Panc1 (cell line): ENCODE measurements at regions not wholly inside any gene's neighbourhood (a gene's known extent, or its start where the extent isn't known, plus 50 kb on each side); places are given as distances from the start of the nearest gene placed in this dataset.
A peak's percentile ranks its signal among the peaks of the same experiment; 100 is the strongest.

ENCODE experiments used
- ATAC-seq: fragments of 200-7000 bp; cut with Tn5 transposase; 2 replicates; pipeline ENCODE4 v1.9.1; 2020; ENCODE audit warnings: mild to moderate bottlenecking, moderate library complexity
- BruUV-seq: library from RNA; stranded (reverse); fragments of 400-500 nt; replicated peaks from 2 replicates; lab custom pipeline; 2021; lab: Mats Ljungman, UMichigan
- CTCF ChIA-PET: fragments of 300-600 bp; sonication (Branson Sonifier 250); formaldehyde crosslinking; loops from one replicate; lab custom pipeline; 2022; ENCODE audit warnings: antibody characterized with exemption; lab: Charles Lee
- POLR2A ChIA-PET: fragments of 300-600 bp; sonication (Branson Sonifier 250); formaldehyde crosslinking; loops from one replicate; lab custom pipeline; 2022; ENCODE audit warnings: antibody characterized with exemption; lab: Charles Lee
- DNase-seq: peaks from one replicate; pipeline ENCODE4 v3.0.0-alpha.2; 2010; ENCODE audit warnings: low read depth, low spot score
- H3K27ac ChIP-seq: 2 replicates; pipeline ENCODE4 v1.5.1; 2011; ENCODE audit warnings: mild to moderate bottlenecking, low read length, inconsistent platforms
- H3K27me3 ChIP-seq: fragments of 200-500 bp; sonication (Bioruptor generic); 2 replicates; pipeline ENCODE4 v1.6.0; 2014; ENCODE audit warnings: low read length, inconsistent platforms; ENCODE audit not compliant: control insufficient read depth, insufficient read depth
- H3K36me3 ChIP-seq: fragments of 200-500 bp; sonication (Bioruptor generic); 2 replicates; pipeline ENCODE4 v1.5.1; 2014; ENCODE audit warnings: inconsistent platforms, mild to moderate bottlenecking, low read length, moderate library complexity; ENCODE audit not compliant: control insufficient read depth, insufficient read depth
- H3K4me1 ChIP-seq: 2 replicates; pipeline ENCODE4 v1.5.1; 2011; ENCODE audit warnings: inconsistent platforms, mild to moderate bottlenecking, low read length, moderate library complexity; ENCODE audit not compliant: control insufficient read depth, insufficient read depth
- H3K4me3 ChIP-seq, 2 experiments: 2 replicates each; pipeline ENCODE4 v1.5.1; 2011 to 2012; ENCODE audit warnings: low read depth in 2 of 2, low read length in 2 of 2, mild to moderate bottlenecking in 2 of 2, inconsistent platforms in 1 of 2, moderate library complexity in 1 of 2
- H3K9me3 ChIP-seq: fragments of 200-500 bp; sonication (Bioruptor generic); 2 replicates; pipeline ENCODE4 v1.5.1; 2014; ENCODE audit warnings: low read depth, mild to moderate bottlenecking, inconsistent platforms, low read length, moderate library complexity; ENCODE audit not compliant: control insufficient read depth, insufficient read depth
- POLR2AphosphoS5 ChIP-seq: IDR thresholded peaks from 2 replicates; pipeline ENCODE4 v1.6.1; 2012; ENCODE audit warnings: mild to moderate bottlenecking, low read depth, low read length, moderate library complexity
- SIN3A ChIP-seq: IDR thresholded peaks from 2 replicates; pipeline ENCODE4 v1.6.1; 2012; ENCODE audit warnings: low read depth, mild to moderate bottlenecking, low read length, moderate library complexity, borderline replicate concordance; ENCODE audit not compliant: insufficient read depth
- TCF7L2 ChIP-seq: IDR thresholded peaks from 2 replicates; pipeline ENCODE4 v1.6.1; 2011; ENCODE audit warnings: mild to moderate bottlenecking, low read depth, low read length, inconsistent platforms
- in situ Hi-C: cut with HindIII; loops from 2 replicates; pipeline ENCODE4 v1.10.0; 2016; ENCODE audit warnings: low sequenced_read_pairs, low pct_unique_long_range_greater_than_20kb
- intact Hi-C: fragments of 100-400 bp; cut with micrococcal nuclease; formaldehyde crosslinking; loops from one replicate; pipeline ENCODE4 v1.10.0; 2022; ENCODE audit not compliant: unreplicated experiment
- TF ChIP-seq, protein P1 (sequence below): fragments of 450-650 bp; IDR thresholded peaks from 2 replicates; pipeline ENCODE4 v1.5.1; 2017; ENCODE audit warnings: mild to moderate bottlenecking
- TF ChIP-seq, protein P2 (sequence below), 2 experiments: IDR thresholded peaks; 2 replicates each; pipeline ENCODE4 v1.6.1; 2011 to 2012; ENCODE audit warnings: low read depth in 2 of 2, control low read depth in 1 of 2, low read length in 1 of 2, mild to moderate bottlenecking in 1 of 2, moderate library complexity in 1 of 2; ENCODE audit not compliant: insufficient read depth in 1 of 2

DNA sequence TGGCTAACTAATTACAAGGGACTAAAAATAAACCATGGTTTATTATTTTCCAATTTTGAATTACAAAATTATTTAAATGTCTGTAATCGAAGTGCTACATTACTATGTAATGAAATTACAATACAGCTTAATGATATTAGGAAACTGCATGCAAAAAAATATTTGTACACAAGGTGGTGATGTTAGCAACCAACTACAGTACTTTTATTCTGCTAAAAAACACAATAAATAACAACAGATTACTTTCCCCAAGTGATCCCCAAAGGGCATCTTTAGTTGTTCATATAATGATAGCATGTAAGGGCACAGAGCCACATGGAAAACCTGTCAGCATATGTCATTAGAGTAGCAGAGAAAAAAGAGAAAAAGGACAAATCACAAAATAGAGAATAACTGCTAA lies 147.5 kb upstream of the SOX2 start:
- ChIA-PET CTCF (interaction anchor here (0.9 kb wide), 1 partner anchor 137 kb away, joined by 4 read pairs; no protein-coding TSS in a partner anchor), POLR2A (interaction anchor here (0.7 kb wide), 1 partner anchor 43 kb away, joined by 5 read pairs; no protein-coding TSS in a partner anchor)
- no TSS peak for BruUV-seq
- in situ Hi-C loops, result no loop called here
- no peaks in the 10 kb centered on the region for H3K9me3 ChIP-seq
- H3K27ac ChIP-seq, result no peak overlapping the region
- TF ChIP-seq, protein P1, sequence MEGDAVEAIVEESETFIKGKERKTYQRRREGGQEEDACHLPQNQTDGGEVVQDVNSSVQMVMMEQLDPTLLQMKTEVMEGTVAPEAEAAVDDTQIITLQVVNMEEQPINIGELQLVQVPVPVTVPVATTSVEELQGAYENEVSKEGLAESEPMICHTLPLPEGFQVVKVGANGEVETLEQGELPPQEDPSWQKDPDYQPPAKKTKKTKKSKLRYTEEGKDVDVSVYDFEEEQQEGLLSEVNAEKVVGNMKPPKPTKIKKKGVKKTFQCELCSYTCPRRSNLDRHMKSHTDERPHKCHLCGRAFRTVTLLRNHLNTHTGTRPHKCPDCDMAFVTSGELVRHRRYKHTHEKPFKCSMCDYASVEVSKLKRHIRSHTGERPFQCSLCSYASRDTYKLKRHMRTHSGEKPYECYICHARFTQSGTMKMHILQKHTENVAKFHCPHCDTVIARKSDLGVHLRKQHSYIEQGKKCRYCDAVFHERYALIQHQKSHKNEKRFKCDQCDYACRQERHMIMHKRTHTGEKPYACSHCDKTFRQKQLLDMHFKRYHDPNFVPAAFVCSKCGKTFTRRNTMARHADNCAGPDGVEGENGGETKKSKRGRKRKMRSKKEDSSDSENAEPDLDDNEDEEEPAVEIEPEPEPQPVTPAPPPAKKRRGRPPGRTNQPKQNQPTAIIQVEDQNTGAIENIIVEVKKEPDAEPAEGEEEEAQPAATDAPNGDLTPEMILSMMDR, result peak; percentile 14; the same call in 1 of the 2 replicates
- TF ChIP-seq SIN3A, result no peak
- no peak for ATAC-seq
- no peak for DNase-seq
- H3K4me3 ChIP-seq, result no peak overlapping the region
- H3K4me1 ChIP-seq, result no peaks in the 10 kb centered on the region
- no peaks in the 10 kb centered on the region for H3K27me3 ChIP-seq
- intact Hi-C loops, result no loop called here
- H3K36me3 ChIP-seq, result no peaks in the 10 kb centered on the region

DNA sequence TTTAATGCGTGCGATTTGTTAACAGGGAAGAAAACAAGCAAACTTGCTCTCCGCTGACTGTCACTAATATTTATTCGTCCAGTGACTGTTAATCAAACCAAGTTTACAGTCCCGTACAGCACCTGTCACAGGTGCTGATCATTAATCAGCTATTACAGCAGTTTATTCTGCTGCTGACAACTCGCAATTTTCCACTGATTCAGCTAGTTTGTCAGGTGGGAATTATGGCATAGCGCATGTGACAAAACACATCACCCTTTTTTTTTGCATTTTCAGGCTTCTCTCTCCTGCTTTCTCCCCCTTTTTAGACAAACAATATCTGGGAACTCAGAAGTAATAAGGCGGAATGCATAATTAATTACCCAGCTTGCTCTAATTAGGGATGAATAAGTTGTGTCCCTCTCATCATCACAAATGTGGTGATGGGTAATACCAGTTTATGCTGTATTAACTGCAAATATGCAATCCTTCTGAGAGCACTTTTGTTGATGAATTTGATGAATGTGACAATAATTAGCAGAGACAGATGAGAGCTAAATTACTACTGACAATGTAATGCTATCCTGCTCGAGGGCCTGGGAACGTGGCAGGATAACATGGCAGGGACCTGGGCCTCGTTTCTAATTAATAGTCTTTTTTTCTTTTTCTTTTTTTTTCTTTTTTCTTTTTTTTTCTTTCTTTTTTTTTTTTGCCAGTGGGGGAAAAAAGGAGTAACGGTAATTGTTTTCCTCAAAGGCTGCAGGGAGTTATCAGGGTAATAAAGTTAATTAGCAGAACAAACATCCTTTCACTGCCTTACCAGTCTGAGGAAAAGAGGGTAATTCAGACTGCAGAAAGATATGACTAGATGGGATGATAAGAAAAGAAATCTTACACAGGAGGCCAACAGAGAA lies 150.3 kb upstream of the SOX2 start:
- no peak for ATAC-seq
- Histone ChIP-seq H3K27ac (no peak overlapping the region), H3K9me3 (no peaks in the 10 kb centered on the region), H3K27me3 (no peaks in the 10 kb centered on the region), H3K36me3 (no peaks in the 10 kb centered on the region), H3K4me3 (no peak overlapping the region), H3K4me1 (no peaks in the 10 kb centered on the region)
- BruUV-seq, result no TSS peak
- intact Hi-C loops (no loop called here), in situ Hi-C loops (no loop called here)
- TF ChIP-seq, protein P2, sequence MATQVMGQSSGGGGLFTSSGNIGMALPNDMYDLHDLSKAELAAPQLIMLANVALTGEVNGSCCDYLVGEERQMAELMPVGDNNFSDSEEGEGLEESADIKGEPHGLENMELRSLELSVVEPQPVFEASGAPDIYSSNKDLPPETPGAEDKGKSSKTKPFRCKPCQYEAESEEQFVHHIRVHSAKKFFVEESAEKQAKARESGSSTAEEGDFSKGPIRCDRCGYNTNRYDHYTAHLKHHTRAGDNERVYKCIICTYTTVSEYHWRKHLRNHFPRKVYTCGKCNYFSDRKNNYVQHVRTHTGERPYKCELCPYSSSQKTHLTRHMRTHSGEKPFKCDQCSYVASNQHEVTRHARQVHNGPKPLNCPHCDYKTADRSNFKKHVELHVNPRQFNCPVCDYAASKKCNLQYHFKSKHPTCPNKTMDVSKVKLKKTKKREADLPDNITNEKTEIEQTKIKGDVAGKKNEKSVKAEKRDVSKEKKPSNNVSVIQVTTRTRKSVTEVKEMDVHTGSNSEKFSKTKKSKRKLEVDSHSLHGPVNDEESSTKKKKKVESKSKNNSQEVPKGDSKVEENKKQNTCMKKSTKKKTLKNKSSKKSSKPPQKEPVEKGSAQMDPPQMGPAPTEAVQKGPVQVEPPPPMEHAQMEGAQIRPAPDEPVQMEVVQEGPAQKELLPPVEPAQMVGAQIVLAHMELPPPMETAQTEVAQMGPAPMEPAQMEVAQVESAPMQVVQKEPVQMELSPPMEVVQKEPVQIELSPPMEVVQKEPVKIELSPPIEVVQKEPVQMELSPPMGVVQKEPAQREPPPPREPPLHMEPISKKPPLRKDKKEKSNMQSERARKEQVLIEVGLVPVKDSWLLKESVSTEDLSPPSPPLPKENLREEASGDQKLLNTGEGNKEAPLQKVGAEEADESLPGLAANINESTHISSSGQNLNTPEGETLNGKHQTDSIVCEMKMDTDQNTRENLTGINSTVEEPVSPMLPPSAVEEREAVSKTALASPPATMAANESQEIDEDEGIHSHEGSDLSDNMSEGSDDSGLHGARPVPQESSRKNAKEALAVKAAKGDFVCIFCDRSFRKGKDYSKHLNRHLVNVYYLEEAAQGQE (IDR thresholded peaks at IDR 0.05; ENCODE audit: insufficient read depth in 1 of 2, low read depth in 2 of 2, low read length in 1 of 2), result no peak
- TF ChIP-seq TCF7L2 (no peak), POLR2AphosphoS5 (no peak), SIN3A (no peak)
- TF ChIP-seq, protein P1, result no peak
- CTCF ChIA-PET, result no interaction called here
- DNase-seq, result no peak
- POLR2A ChIA-PET, result interaction anchor here (0.5 kb wide), 1 partner anchor 138 kb away, joined by 3 read pairs; no protein-coding TSS in a partner anchor
